NCI-H774 (cell line): ENCODE measurements at regions not wholly inside any gene's neighbourhood (a gene's known extent, or its start where the extent isn't known, plus 50 kb on each side); places are given as distances from the start of the nearest gene placed in this dataset.

Source experiments
- DNase-seq: peaks from one replicate; lab custom pipeline; 2025; lab: John Stamatoyannopoulos, UW

DNA sequence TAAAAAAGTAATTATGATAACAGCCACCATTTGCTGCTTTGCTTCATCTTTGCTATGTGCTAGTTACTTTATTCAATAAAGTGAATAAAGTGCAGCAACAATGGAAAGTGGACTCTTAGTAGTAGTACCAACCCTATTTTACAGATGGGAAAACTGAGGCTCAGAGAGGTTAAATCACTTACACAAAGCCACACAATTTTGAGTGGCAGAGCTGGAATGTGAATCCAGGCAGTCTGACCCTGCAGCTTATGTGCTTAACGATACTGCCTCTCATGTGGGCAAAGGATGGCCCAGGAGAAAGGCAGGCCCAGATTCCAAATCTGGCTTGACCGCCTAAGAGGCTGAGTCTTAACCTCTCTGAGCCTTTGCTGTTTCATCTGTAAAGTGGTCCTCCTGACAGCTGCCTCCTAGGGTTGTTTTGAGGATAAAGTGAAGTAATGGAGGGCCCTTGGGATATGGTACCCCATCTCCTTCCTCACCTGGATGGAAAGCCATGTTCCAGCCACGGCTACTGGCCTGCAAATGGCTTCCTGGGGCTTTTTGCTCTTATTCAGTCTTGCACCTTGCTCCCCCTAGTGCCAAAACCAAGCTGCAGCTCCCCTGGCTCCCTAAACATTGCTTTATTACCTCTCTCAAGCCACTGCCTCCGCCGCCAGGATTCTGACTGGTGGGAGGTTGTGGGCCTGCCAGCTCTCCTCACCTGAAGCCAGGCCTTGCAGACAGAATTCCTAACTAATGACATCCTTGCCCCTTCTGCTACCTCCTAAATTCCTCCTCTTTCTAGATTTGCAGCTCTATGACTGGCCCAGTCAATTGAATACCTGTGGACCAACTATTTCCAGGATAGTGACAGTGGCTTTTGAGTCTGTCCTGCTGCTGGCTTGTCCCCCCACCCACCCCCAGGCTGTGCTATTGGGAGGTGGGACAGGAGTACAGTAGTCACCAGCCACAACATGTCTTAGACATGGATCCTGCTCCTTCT lies 283.3 kb upstream of the PWP1 start:
- peak; percentile 75 for DNase-seq

DNA sequence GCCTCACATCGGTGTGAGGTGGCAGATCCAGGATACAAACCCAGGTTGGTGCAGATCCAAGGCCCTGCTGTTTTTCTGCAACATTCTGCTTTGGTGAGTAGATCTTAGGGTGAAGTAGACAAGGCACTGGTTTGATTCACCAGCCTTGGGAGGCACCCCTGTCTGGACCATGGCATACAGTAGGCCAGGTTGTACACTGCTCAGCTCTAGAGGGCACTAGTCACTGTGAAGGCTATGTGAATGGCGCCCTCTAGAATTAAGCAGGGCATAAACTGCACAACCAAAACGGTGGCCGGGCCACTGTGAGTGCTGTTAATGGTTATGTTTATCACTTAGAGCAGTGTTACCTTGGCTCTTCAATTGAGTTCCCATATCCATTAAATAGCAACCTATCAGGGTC lies 280.6 kb upstream of the PWP1 start:
- peak; percentile 37 for DNase-seq

DNA sequence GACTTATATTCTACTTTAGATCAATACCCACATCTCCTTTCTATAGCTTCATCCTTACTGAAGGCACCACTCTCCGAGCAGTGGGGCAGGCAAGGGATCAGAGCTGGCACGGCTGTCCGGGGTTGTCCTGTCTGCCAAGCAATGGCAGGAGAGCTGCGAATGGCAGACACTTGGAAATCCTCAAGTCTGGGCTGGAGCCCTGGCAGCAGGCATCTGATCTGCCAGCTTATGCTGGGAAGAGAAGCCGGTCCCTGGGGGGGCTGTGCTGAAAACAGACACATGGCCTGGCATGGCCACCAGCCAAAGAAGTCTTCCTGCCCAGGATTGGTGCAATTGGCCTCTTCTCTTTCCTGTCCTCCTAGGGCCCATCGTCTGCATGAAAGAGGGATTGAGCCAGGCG lies 280.2 kb upstream of the PWP1 start:
- no peak for DNase-seq

DNA sequence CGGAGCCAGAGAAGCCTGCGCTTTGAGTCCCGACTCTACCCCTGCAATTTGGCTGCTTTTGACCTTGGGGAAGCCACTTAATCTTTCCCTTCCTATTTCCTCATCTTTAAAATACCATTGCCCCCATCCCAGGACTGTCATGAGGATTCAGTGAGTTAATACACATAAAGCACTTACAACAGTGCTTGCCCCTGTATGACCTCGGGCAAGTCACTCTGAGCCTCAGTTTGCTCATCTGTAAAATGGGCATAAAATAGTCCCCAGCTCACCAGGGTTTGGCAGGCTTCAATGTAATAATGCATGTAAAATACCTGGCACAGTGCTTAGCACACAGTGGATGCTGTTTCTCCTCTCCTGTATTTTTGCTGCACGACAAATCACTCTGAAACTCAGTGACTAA lies 278.7 kb upstream of the PWP1 start:
- DNase-seq = no peak

- DNase-seq = no peak
Measured at GRCh38 chr12:107411792-107412535, 273.6 kb upstream of the PWP1 start.

GRCh38 chr12:107415071-107415470 lies 270.5 kb upstream of the PWP1 start:
- DNase-seq = no peak

- DNase-seq = no peak
Measured at GRCh38 chr12:107415834-107416233, 269.8 kb upstream of the PWP1 start.

- DNase-seq = no peak
Measured at GRCh38 chr12:107417004-107417403, 268.6 kb upstream of the PWP1 start.

DNA sequence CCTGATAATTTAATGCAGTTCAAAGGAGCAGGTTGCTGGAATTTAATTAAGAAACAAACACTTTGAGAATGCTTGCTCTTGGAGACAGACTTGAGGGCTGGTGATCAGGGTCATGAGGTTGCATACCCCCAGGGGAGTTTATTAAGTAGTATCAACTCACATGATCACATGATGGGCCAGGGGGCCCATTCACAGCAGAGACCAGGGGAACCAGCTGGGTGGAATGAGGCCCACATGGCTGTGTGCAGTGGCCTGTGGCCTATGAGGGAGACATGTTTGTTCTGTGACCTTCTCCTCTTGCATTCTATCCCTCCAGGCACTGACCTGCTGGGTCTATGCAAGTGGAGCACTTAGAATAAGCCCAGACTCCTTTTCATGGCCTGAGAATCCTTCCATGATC lies 266.6 kb upstream of the PWP1 start:
- DNase-seq = no peak

DNA sequence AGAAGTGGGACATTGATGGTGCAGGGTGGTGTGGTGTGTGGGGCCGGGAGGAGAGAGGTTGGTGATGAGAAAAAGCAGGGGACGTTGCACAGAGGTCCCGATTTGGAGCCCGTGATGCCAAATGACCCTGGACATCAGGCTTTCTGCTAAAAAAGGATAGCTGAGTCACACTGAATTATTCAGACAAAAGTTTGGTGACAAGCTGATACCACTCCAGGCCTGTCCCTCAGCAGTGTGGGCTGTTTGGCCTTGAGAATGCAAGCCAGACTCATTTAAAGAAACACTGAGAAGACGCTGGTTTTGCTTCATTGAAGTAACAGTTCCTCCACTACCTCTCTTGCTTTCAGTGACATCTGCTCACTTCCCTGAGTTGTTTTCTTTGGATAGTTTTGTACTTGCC lies 262.1 kb upstream of the PWP1 start:
- no peak for DNase-seq

- DNase-seq = peak; percentile 56
Measured at GRCh38 chr12:107429006-107429705, 256.4 kb upstream of the PWP1 start.

GRCh38 chr12:107431942-107432341 lies 253.7 kb upstream of the PWP1 start:
- no peak for DNase-seq

- no peak for DNase-seq
Measured at GRCh38 chr12:107435072-107435471, 250.5 kb upstream of the PWP1 start.

DNA sequence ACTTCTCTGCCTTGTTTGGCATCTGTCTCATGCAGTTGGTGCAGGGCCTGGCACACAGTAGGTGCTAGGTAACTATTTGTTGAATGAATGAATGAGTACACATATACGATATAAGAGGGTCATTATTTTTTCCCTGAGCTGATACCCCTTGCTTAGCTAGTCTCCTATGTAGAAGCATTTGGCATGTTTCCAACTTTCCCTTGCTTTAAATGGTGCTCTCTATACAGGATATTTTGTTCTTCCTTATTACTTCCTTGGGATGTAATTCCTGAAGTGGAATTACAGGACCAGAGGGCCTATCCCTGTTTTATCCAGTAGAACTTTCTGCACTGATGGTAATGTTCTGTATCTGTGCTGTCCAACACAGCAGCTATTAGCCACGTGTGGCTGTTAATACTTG lies 250.1 kb upstream of the PWP1 start:
- no peak for DNase-seq

DNA sequence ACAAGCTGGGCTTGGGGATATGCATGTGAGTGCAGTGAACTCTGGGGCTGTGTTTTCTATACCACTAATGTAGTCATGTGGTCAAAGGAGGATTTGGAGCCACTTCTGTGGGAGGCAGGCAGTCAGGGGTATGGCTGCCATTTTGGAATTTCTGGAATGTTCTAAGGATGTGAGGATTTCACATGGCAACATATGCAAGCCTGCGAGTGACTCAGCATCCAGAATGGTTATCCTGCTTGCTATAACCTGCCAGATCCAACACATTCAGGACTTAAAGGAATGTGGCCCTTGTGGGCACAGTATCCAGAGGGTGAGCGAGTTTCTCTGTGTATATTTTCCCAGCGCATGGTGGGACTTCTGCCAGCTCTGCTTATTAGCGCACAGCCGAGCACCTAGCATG lies 249.2 kb upstream of the PWP1 start:
- no peak for DNase-seq

DNA sequence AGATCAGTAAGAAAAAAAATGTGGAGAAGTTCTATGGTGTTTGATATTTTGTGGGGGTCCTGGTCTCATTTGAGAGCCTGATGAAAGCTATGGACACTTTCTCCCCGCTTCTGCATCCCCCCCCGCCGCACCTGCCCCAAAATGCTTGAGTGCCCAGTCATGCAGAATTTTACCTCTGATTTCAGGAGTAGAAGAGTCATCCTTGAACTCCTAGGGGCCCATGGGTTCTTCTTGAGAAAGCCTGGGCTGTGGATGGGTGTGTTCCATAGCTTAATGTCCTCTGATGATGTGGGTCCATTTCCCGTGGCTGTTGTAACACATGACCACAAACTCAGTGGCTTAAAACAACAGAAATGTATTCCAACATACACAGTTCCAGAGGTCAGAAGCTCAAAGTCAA lies 248.8 kb upstream of the PWP1 start:
- no peak for DNase-seq

DNA sequence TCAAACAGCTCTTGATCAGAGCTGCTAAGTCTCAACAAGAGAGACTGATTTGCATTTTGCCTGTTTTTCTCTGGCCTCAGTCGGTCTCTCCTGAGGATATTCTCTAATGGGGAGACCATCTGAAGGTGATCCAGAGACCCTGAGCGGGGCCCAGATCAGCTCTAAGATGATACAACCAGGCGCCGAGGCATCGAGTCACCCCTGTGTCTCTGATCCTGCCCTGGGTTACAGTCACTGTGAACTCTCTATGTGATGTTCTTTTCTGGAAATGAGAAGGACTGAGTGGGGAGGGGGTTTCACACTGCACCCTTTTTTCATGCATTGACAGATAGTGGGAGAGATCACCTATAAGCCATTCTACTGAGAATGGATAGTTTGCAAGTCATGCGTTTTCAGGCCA lies 247.6 kb upstream of the PWP1 start:
- no peak for DNase-seq

GRCh38 chr12:107439026-107439738 lies 246.4 kb upstream of the PWP1 start:
- peak; percentile 25 for DNase-seq

GRCh38 chr12:107440606-107441005 lies 245.0 kb upstream of the PWP1 start:
- no peak for DNase-seq

GRCh38 chr12:107441665-107442300 lies 243.8 kb upstream of the PWP1 start:
- no peak for DNase-seq

DNA sequence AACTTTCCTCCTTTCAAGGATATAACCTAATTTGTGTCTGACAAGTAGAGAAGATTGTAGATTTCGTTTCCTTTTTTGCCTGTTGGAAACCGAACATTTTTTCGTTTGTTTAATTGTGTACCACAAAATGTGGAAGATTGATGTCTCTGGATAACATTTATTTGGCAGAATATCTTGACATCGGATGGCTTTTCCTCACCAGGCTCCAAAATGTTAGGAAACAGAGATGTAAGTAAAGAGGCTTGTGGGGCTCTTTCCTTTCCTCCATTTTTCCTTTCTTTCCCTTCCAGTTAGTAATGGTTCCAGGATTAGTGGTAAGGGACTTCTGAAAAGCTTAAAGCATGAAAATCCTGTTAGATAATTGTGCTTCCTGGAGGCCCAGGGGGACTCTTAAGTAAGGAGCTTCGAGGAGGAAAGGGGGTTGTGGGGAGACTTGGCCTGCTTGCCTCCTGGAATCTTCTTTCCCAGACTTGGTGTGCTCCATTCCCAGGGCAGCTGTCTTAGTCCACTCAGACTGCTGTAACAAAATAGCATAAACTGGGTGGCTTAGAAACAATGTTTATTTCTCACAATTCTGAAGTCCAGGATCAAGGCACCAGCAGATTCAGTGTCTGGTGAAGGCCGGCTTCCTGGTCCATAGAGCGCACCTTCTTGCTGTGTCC lies 243.1 kb upstream of the PWP1 start:
- DNase-seq = no peak
